Ishikawa (cell line): ENCODE measurements at regions not wholly inside any gene's neighbourhood (a gene's known extent, or its start where the extent isn't known, plus 50 kb on each side); places are given as distances from the start of the nearest gene placed in this dataset.

Experiments
- CEBPB ChIP-seq: IDR thresholded peaks from 2 replicates; pipeline ENCODE4 v1.6.1; 2012
- CREB1 ChIP-seq: IDR thresholded peaks from 2 replicates; pipeline ENCODE4 v1.6.1; 2012; ENCODE audit warnings: low read depth
- EGR1 ChIP-seq: IDR thresholded peaks from 2 replicates; pipeline ENCODE4 v1.6.1; 2012
- EP300 ChIP-seq: IDR thresholded peaks from 2 replicates; pipeline ENCODE4 v1.6.1; 2012; ENCODE audit warnings: borderline replicate concordance
- FOXM1 ChIP-seq: IDR thresholded peaks from 2 replicates; pipeline ENCODE4 v1.6.1; 2012; ENCODE audit warnings: low read depth, borderline replicate concordance
- MAX ChIP-seq: IDR thresholded peaks from 2 replicates; pipeline ENCODE4 v1.6.1; 2012
- NFIC ChIP-seq: IDR thresholded peaks from 2 replicates; pipeline ENCODE4 v1.6.1; 2012
- RAD21 ChIP-seq: IDR thresholded peaks from 2 replicates; pipeline ENCODE4 v1.6.1; 2012; ENCODE audit warnings: low read depth
- REST ChIP-seq: IDR thresholded peaks from 2 replicates; pipeline ENCODE4 v1.6.1; 2012; ENCODE audit warnings: low read depth, mild to moderate bottlenecking
- TAF1 ChIP-seq: IDR thresholded peaks from 2 replicates; pipeline ENCODE4 v1.6.1; 2012; ENCODE audit warnings: low read depth, mild to moderate bottlenecking
- TCF12 ChIP-seq: IDR thresholded peaks from 2 replicates; pipeline ENCODE4 v1.6.1; 2012; ENCODE audit warnings: low read depth
- TEAD4 ChIP-seq: IDR thresholded peaks from 2 replicates; pipeline ENCODE4 v1.6.1; 2012
- USF1 ChIP-seq: IDR thresholded peaks from 2 replicates; pipeline ENCODE4 v1.6.1; 2012
- YY1 ChIP-seq: IDR thresholded peaks from 2 replicates; pipeline ENCODE4 v1.6.1; 2012; ENCODE audit warnings: low read depth
- ZBTB7A ChIP-seq: IDR thresholded peaks from 2 replicates; pipeline ENCODE4 v1.6.1; 2012; ENCODE audit warnings: low read depth

- no peak for TF ChIP-seq NFIC
- TF ChIP-seq RAD21 = no peak
- TF ChIP-seq TAF1 = no peak
- TF ChIP-seq MAX = no peak
- no peak for TF ChIP-seq USF1
- no peak for TF ChIP-seq CEBPB
Observed at GRCh38 chr3:175868626-175869025, 1009.5 kb downstream of the NAALADL2 start.

- TF ChIP-seq MAX (no peak), TCF12 (no peak), CEBPB (no peak), CREB1 (no peak), REST (no peak), TAF1 (no peak), ZBTB7A (no peak), EGR1 (no peak), RAD21 (no peak), EP300 (no peak), USF1 (no peak)
Observed at GRCh38 chr3:175865724-175866123, 1006.6 kb downstream of the NAALADL2 start.

GRCh38 chr3:175861916-175862315, 1002.8 kb downstream of the NAALADL2 start:
- no peak for TF ChIP-seq REST
- TF ChIP-seq EP300 = no peak
- no peak for TF ChIP-seq TEAD4
- TF ChIP-seq FOXM1 = no peak
- TF ChIP-seq TAF1 = no peak
- TF ChIP-seq TCF12 = no peak
- TF ChIP-seq CEBPB = no peak
- no peak for TF ChIP-seq RAD21
- no peak for TF ChIP-seq MAX
- TF ChIP-seq ZBTB7A = no peak
- TF ChIP-seq EGR1 = no peak
- TF ChIP-seq CREB1 = no peak
- no peak for TF ChIP-seq NFIC
- no peak for TF ChIP-seq YY1
